ENCODE measurements at regions not wholly inside any gene's neighbourhood (a gene's known extent, or its start where the extent isn't known, plus 50 kb on each side); places are given as distances from the start of the nearest gene placed in this dataset.

DNA sequence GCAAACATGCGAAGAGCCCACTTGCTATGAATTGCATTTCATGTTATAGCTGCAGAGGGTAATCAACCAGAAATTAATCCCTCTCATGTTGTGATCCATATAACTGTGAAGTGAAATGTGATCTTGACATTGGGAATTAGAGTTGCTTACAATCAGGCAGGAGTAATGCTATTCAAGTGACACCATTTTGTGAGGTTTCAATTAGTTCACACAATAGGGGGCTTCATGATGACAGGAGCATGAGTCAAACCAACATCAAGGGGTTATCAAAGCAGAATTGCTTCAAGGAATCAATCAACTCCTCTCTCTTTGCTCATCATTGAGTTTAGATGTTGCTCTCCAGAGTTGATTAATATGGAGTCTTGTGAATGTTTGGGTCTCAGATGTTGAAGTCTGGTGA lies 1585.2 kb upstream of the TENM4 start:
- Histone ChIP-seq H3K4me3 (ENCODE audit: low read depth, low read length) (no peak overlapping the region), H3K36me3 (ENCODE audit: control insufficient read depth, insufficient read depth, low read length) (no peaks in the 10 kb centered on the region), H3K27me3 (ENCODE audit: control insufficient read depth, insufficient read depth, low read length) (no peaks in the 10 kb centered on the region), H3K4me1 (ENCODE audit: control insufficient read depth, insufficient read depth, low read length) (no peaks in the 10 kb centered on the region), H3K27ac (ENCODE audit: low read depth, low read length) (no peak overlapping the region), H3K9me3 (ENCODE audit: control insufficient read depth, insufficient read depth, low read length) (no peaks in the 10 kb centered on the region)
- no CpG with 5 or more reads among the region's 1 CpG for WGBS (ENCODE audit: insufficient coverage)
- DNase-seq (ENCODE audit: low read depth in 4 of 6, low spot score in 6 of 6), result peak in 1 of 6 donors; percentile 85

DNA sequence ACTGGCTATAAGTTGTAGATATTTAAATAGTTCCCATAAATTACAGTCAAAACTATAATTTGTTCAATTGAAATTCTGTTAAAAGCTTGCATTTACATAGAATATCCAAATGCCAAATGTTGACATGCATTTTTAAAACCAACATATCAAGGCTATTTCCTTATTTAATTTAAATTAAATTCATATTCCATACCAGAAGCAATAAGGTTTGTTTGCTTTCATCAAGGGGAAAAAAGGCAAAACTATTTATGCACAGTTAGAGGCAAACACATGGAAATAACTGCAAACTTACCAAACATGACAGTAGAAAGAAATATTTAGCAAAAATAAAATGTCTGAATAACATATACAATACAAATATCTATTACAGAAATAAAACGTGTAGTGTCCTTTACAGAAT lies 1581.2 kb upstream of the TENM4 start:
- DNase-seq (ENCODE audit: low read depth in 4 of 6, low spot score in 6 of 6), result no peak
- Histone ChIP-seq H3K36me3 (ENCODE audit: control insufficient read depth, insufficient read depth, low read length) (no peaks in the 10 kb centered on the region), H3K27ac (ENCODE audit: low read depth, low read length) (no peak overlapping the region), H3K4me3 (ENCODE audit: low read depth, low read length) (no peak overlapping the region), H3K4me1 (ENCODE audit: control insufficient read depth, insufficient read depth, low read length) (no peaks in the 10 kb centered on the region), H3K9me3 (ENCODE audit: control insufficient read depth, insufficient read depth, low read length) (no peaks in the 10 kb centered on the region), H3K27me3 (ENCODE audit: control insufficient read depth, insufficient read depth, low read length) (no peaks in the 10 kb centered on the region)
- WGBS (ENCODE audit: insufficient coverage), result no CpG with 5 or more reads among the region's 1 CpG

DNA sequence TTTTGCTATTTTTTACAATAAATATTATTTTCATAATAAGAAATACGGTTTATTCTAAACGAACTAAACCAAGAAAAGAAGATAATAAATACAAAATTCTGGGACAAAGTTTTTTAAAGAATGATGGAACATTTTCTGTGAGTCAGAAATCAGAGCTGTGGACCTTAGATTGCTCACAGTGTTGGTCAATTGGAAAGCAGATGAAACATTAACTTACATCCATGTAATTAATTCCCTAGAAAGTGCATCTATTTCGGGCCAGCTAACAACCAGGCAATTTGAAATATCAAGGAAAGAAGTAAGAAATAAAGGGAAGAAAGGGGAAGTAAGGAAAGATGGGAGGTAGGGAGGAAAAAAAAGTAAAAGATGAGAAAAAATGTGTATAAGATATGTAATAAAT lies 1569.8 kb upstream of the TENM4 start:
- Histone ChIP-seq H3K4me3 (ENCODE audit: low read depth, low read length) (no peak overlapping the region), H3K27me3 (ENCODE audit: control insufficient read depth, insufficient read depth, low read length) (no peaks in the 10 kb centered on the region), H3K9me3 (ENCODE audit: control insufficient read depth, insufficient read depth, low read length) (peaks cover 2% of the 10 kb centered on the region), H3K36me3 (ENCODE audit: control insufficient read depth, insufficient read depth, low read length) (no peaks in the 10 kb centered on the region), H3K27ac (ENCODE audit: low read depth, low read length) (no peak overlapping the region), H3K4me1 (ENCODE audit: control insufficient read depth, insufficient read depth, low read length) (no peaks in the 10 kb centered on the region)
- WGBS (ENCODE audit: insufficient coverage), result no CpG with 5 or more reads among the region's 3 CpGs
- no peak for DNase-seq (ENCODE audit: low read depth in 4 of 6, low spot score in 6 of 6)

DNA sequence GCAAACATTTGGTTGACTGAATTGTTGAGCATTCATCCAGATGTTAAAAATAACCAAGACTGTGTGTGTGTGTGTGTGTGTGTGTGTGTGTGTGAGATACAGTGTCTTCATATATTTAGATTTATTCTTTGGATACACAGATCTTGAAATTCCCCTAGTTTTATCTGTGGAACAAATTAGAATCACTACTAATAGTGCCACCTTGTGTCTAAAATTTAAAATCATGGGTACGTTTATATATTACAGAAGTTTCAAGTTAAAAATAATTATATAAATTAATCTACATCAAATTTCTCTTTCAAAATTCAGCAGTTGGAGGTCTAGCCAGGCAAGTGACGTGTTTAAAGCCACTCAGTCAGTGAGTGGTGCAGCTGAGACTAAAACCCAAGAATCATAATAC lies 1566.2 kb upstream of the TENM4 start:
- no CpG with 5 or more reads among the region's 2 CpGs for WGBS (ENCODE audit: insufficient coverage)
- Histone ChIP-seq H3K27ac (ENCODE audit: low read depth, low read length) (no peak overlapping the region), H3K9me3 (ENCODE audit: control insufficient read depth, insufficient read depth, low read length) (no peaks in the 10 kb centered on the region), H3K36me3 (ENCODE audit: control insufficient read depth, insufficient read depth, low read length) (no peaks in the 10 kb centered on the region), H3K27me3 (ENCODE audit: control insufficient read depth, insufficient read depth, low read length) (no peaks in the 10 kb centered on the region), H3K4me1 (ENCODE audit: control insufficient read depth, insufficient read depth, low read length) (no peaks in the 10 kb centered on the region), H3K4me3 (ENCODE audit: low read depth, low read length) (no peak overlapping the region)
- DNase-seq (ENCODE audit: low read depth in 4 of 6, low spot score in 6 of 6), result peak in 3 of 6 donors; percentile 22 to 86 (median 72)

DNA sequence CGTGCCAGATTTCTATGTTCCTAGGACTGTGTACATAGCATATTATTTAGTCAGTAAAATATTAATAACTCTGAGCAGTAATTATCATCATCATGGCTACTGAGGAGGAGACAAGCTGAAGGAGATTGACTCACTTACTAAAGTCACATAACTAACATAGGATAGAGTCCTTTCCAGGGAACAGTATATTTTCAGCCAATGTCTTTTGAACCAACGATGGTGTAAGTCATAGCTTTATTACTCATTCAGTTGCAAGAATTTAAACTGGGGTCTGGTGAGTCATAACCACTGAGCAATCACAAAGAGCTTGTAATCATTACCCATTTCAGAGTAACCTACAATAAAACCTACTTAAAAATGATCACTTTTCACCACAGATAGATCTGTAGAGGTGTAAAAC lies 1564.8 kb upstream of the TENM4 start:
- H3K36me3 ChIP-seq (ENCODE audit: control insufficient read depth, insufficient read depth, low read length), result no peaks in the 10 kb centered on the region
- WGBS (ENCODE audit: insufficient coverage), result no CpG with 5 or more reads among the region's 2 CpGs
- no peaks in the 10 kb centered on the region for H3K9me3 ChIP-seq (ENCODE audit: control insufficient read depth, insufficient read depth, low read length)
- no peaks in the 10 kb centered on the region for H3K27me3 ChIP-seq (ENCODE audit: control insufficient read depth, insufficient read depth, low read length)
- H3K4me3 ChIP-seq (ENCODE audit: low read depth, low read length), result no peak overlapping the region
- no peak for DNase-seq (ENCODE audit: low read depth in 4 of 6, low spot score in 6 of 6)
- H3K27ac ChIP-seq (ENCODE audit: low read depth, low read length), result no peak overlapping the region
- no peaks in the 10 kb centered on the region for H3K4me1 ChIP-seq (ENCODE audit: control insufficient read depth, insufficient read depth, low read length)

DNA sequence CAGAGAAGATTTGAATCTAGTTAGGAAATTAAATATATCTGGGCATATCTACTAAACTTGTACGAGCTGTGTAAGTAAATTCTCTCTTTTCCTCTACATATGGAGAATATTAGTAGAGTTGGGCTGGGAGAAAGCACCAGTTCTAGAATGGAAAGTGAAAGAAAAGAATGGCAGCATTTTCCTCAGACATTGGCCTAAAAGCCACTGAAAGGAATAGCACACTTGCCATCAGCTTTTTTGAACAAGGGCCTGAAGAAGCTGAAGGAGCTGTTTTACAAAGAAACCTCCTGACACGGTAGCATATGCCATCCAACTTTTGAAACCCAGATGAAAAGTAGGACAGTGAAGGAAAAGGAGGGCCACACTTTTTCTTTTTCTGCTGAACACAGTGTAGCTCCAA lies 1563.7 kb upstream of the TENM4 start:
- H3K4me3 ChIP-seq (ENCODE audit: low read depth, low read length), result no peak overlapping the region
- no peak for DNase-seq (ENCODE audit: low read depth in 4 of 6, low spot score in 6 of 6)
- WGBS (ENCODE audit: insufficient coverage), result no CpG with 5 or more reads among the region's 2 CpGs

DNA sequence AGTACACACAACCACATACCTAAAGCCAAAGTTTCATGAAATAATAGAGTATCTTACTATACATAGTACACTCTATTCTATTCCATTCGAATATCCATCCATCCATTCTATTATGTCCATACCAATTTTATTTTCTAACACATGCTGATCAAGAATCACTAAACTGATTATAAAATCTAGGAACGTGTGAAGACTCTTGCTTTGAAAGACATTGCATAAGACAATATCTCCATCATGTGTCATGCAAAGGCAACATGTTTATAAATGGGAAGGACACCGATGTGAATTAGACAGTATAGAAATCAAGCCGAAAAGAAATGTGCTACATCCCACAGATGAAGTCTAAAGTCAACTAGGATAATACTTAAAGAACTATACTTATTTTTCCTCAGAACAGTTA lies 1561.5 kb upstream of the TENM4 start:
- Histone ChIP-seq H3K9me3 (ENCODE audit: control insufficient read depth, insufficient read depth, low read length) (no peaks in the 10 kb centered on the region), H3K4me1 (ENCODE audit: control insufficient read depth, insufficient read depth, low read length) (no peaks in the 10 kb centered on the region), H3K4me3 (ENCODE audit: low read depth, low read length) (no peak overlapping the region), H3K27ac (ENCODE audit: low read depth, low read length) (no peak overlapping the region), H3K36me3 (ENCODE audit: control insufficient read depth, insufficient read depth, low read length) (no peaks in the 10 kb centered on the region), H3K27me3 (ENCODE audit: control insufficient read depth, insufficient read depth, low read length) (no peaks in the 10 kb centered on the region)
- peak in 1 of 6 donors; percentile 41 for DNase-seq (ENCODE audit: low read depth in 4 of 6, low spot score in 6 of 6)
- no CpG with 5 or more reads among the region's 4 CpGs for WGBS (ENCODE audit: insufficient coverage)

More for the DNA sequence above, 1563.7 kb upstream of the TENM4 start:
- no peak overlapping the region for H3K27ac ChIP-seq (ENCODE audit: low read depth, low read length)
- H3K36me3 ChIP-seq (ENCODE audit: control insufficient read depth, insufficient read depth, low read length), result no peaks in the 10 kb centered on the region
- no peaks in the 10 kb centered on the region for H3K27me3 ChIP-seq (ENCODE audit: control insufficient read depth, insufficient read depth, low read length)
- H3K4me1 ChIP-seq (ENCODE audit: control insufficient read depth, insufficient read depth, low read length), result no peaks in the 10 kb centered on the region
- no peaks in the 10 kb centered on the region for H3K9me3 ChIP-seq (ENCODE audit: control insufficient read depth, insufficient read depth, low read length)

DNA sequence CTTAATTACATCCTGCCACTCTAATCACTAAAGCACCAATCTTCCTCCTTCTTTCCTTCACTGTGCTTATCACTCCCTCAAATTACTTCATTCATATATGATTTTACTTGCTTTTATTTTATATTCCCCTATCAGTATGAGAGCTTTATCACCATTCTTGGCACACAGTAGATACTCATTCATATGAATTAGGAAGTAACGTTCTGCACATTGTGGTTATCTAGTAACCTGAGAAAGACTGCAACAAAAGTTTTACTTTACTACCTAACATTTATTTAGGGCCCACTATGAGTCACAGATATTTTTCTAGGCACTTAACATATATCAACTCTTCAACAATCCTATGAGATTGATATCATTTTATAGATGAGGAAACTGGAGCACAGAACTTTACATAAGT lies 1559.9 kb upstream of the TENM4 start:
- no peaks in the 10 kb centered on the region for H3K4me1 ChIP-seq (ENCODE audit: control insufficient read depth, insufficient read depth, low read length)
- H3K4me3 ChIP-seq (ENCODE audit: low read depth, low read length), result no peak overlapping the region
- no CpG with 5 or more reads among the region's 1 CpG for WGBS (ENCODE audit: insufficient coverage)
- H3K9me3 ChIP-seq (ENCODE audit: control insufficient read depth, insufficient read depth, low read length), result no peaks in the 10 kb centered on the region
- no peak for DNase-seq (ENCODE audit: low read depth in 4 of 6, low spot score in 6 of 6)
- H3K27ac ChIP-seq (ENCODE audit: low read depth, low read length), result no peak overlapping the region
- no peaks in the 10 kb centered on the region for H3K27me3 ChIP-seq (ENCODE audit: control insufficient read depth, insufficient read depth, low read length)
- no peaks in the 10 kb centered on the region for H3K36me3 ChIP-seq (ENCODE audit: control insufficient read depth, insufficient read depth, low read length)

DNA sequence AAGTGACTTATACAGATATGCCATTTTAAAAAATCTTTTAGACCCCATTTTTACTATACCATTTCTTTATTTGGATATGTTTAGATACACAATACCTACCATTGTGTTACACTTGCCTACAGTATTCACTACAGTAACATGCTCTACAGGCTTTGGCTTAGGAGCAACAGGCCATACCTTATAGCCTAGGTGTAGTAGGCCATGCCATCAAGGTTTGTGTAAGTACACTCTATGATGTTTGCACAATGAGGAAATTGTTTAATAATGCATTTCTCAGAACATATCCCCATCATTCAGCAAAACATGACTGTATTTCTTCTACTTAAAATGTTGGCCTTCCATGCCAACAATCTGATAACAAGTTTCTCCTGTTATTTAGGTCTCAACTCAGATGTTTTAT lies 1559.5 kb upstream of the TENM4 start:
- no peak for DNase-seq (ENCODE audit: low read depth in 4 of 6, low spot score in 6 of 6)
- H3K27me3 ChIP-seq (ENCODE audit: control insufficient read depth, insufficient read depth, low read length), result no peaks in the 10 kb centered on the region
- H3K4me1 ChIP-seq (ENCODE audit: control insufficient read depth, insufficient read depth, low read length), result no peaks in the 10 kb centered on the region
- H3K4me3 ChIP-seq (ENCODE audit: low read depth, low read length), result no peak overlapping the region
- H3K36me3 ChIP-seq (ENCODE audit: control insufficient read depth, insufficient read depth, low read length), result no peaks in the 10 kb centered on the region
- no peak overlapping the region for H3K27ac ChIP-seq (ENCODE audit: low read depth, low read length)
- H3K9me3 ChIP-seq (ENCODE audit: control insufficient read depth, insufficient read depth, low read length), result no peaks in the 10 kb centered on the region

DNA sequence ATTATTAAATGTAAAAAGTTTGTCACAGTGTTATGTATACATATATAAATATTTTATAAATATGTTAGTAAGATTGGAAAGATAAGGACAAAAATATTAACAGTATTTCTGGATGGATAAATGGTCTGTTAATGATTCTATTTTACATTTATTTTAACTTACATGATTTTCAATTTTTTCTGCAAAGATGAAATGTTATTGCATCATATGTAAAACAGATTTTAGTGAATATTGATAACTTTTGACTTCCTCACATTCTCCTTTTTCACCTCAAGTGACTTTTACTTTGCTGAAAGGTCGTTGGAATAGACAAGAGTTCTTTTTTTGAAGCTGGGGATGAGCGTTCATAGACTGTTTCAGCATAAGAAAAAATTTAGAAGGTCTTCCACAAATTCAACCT lies 1554.7 kb upstream of the TENM4 start:
- WGBS (ENCODE audit: insufficient coverage), result no CpG with 5 or more reads among the region's 2 CpGs
- no peak for DNase-seq (ENCODE audit: low read depth in 4 of 6, low spot score in 6 of 6)
- Histone ChIP-seq H3K4me3 (ENCODE audit: low read depth, low read length) (no peak overlapping the region), H3K4me1 (ENCODE audit: control insufficient read depth, insufficient read depth, low read length) (no peaks in the 10 kb centered on the region), H3K36me3 (ENCODE audit: control insufficient read depth, insufficient read depth, low read length) (no peaks in the 10 kb centered on the region), H3K9me3 (ENCODE audit: control insufficient read depth, insufficient read depth, low read length) (no peaks in the 10 kb centered on the region), H3K27ac (ENCODE audit: low read depth, low read length) (no peak overlapping the region), H3K27me3 (ENCODE audit: control insufficient read depth, insufficient read depth, low read length) (no peaks in the 10 kb centered on the region)

DNA sequence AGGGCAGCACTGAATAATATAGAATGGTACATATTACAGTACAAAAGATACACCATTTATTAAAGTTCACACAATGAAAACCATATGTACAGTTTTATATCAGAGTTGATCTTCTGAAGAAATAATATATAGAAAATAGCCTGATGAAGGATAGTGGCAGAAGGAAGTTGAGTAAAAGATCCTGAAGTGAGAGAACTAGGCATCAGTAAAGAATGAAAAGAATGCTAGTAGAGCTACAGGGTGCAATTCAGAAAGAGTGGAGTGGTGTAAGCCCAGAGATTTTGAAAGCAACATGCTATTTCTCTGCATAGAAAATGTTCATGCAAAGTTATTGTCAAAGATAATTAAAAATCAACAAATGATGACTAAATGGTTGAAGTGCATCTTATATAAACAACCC lies 1552.7 kb upstream of the TENM4 start:
- no peaks in the 10 kb centered on the region for H3K9me3 ChIP-seq (ENCODE audit: control insufficient read depth, insufficient read depth, low read length)
- no peak overlapping the region for H3K27ac ChIP-seq (ENCODE audit: low read depth, low read length)

More for the DNA sequence above, 1552.7 kb upstream of the TENM4 start:
- Histone ChIP-seq H3K36me3 (ENCODE audit: control insufficient read depth, insufficient read depth, low read length) (no peaks in the 10 kb centered on the region), H3K4me1 (ENCODE audit: control insufficient read depth, insufficient read depth, low read length) (no peaks in the 10 kb centered on the region), H3K4me3 (ENCODE audit: low read depth, low read length) (no peak overlapping the region), H3K27me3 (ENCODE audit: control insufficient read depth, insufficient read depth, low read length) (no peaks in the 10 kb centered on the region)
- no peak for DNase-seq (ENCODE audit: low read depth in 4 of 6, low spot score in 6 of 6)

Data from spinal cord (tissue), 9 donors.